IPS-20b (cell line): ENCODE measurements at regions not wholly inside any gene's neighbourhood (a gene's known extent, or its start where the extent isn't known, plus 50 kb on each side); places are given as distances from the start of the nearest gene placed in this dataset.
"Not testable (repeated sequence)": the region's sequence is repeated elsewhere in the genome, so short reads cannot be mapped to it uniquely, and the experiment has no call there.

Experiments
- H3K27ac ChIP-seq: one replicate; pipeline ENCODE4 v1.5.1; 2013; ENCODE audit warnings: low read length
- H3K27me3 ChIP-seq: 2 replicates; pipeline ENCODE4 v1.6.1; 2013; ENCODE audit warnings: mild to moderate bottlenecking, low read length, inconsistent platforms; ENCODE audit not compliant: insufficient read depth
- H3K36me3 ChIP-seq: 2 replicates; pipeline ENCODE4 v1.6.1; 2013; ENCODE audit warnings: low read depth, mild to moderate bottlenecking, inconsistent platforms, low read length, moderate library complexity; ENCODE audit not compliant: insufficient read depth
- H3K4me1 ChIP-seq: 2 replicates; pipeline ENCODE4 v1.6.1; 2013; ENCODE audit warnings: mild to moderate bottlenecking, control low read depth, inconsistent platforms, low read length, moderate library complexity; ENCODE audit not compliant: insufficient read depth
- H3K4me3 ChIP-seq: 2 replicates; pipeline ENCODE4 v1.5.1; 2013; ENCODE audit warnings: mild to moderate bottlenecking, low read length, inconsistent platforms
- H3K9ac ChIP-seq: 2 replicates; pipeline ENCODE4 v1.6.1; 2013; ENCODE audit warnings: low read depth, mild to moderate bottlenecking, inconsistent platforms, low read length, moderate library complexity
- H3K9me3 ChIP-seq: 2 replicates; pipeline ENCODE4 v1.6.1; 2013; ENCODE audit warnings: mild to moderate bottlenecking, low read depth, low read length, inconsistent platforms; ENCODE audit not compliant: insufficient read depth

GRCh38 chr7:16095171-16095950, 326.0 kb downstream of the CRPPA start:
- H3K36me3 ChIP-seq = no peaks in the 10 kb centered on the region
- no peak overlapping the region for H3K27ac ChIP-seq
- no peak overlapping the region for H3K9ac ChIP-seq
- H3K4me1 ChIP-seq = peaks cover 5% of the 10 kb centered on the region; the same call in 1 of the 2 replicates
- H3K9me3 ChIP-seq = no peaks in the 10 kb centered on the region
- H3K27me3 ChIP-seq = no peaks in the 10 kb centered on the region
- no peak overlapping the region for H3K4me3 ChIP-seq

GRCh38 chr7:16094651-16095050, 326.7 kb downstream of the CRPPA start:
- Histone ChIP-seq H3K27me3 (no peaks in the 10 kb centered on the region), H3K36me3 (no peaks in the 10 kb centered on the region), H3K4me1 (peaks cover 5% of the 10 kb centered on the region; the same call in 1 of the 2 replicates), H3K4me3 (no peak overlapping the region), H3K27ac (no peak overlapping the region), H3K9ac (no peak overlapping the region), H3K9me3 (no peaks in the 10 kb centered on the region)

- Histone ChIP-seq H3K4me3 (no peak overlapping the region), H3K9me3 (no peaks in the 10 kb centered on the region), H3K36me3 (no peaks in the 10 kb centered on the region), H3K9ac (no peak overlapping the region), H3K27me3 (no peaks in the 10 kb centered on the region), H3K4me1 (0 out of 2 replicates have a peak, but pooled peaks cover 5% of the 10 kb centered on the region), H3K27ac (no peak overlapping the region)
Observed at GRCh38 chr7:16092711-16093110, 328.6 kb downstream of the CRPPA start.

GRCh38 chr7:16091701-16092310, 329.5 kb downstream of the CRPPA start:
- no peak overlapping the region for H3K4me3 ChIP-seq
- H3K36me3 ChIP-seq = no peaks in the 10 kb centered on the region
- H3K4me1 ChIP-seq = 0 out of 2 replicates have a peak, but pooled peaks cover 5% of the 10 kb centered on the region
- no peaks in the 10 kb centered on the region for H3K9me3 ChIP-seq
- no peaks in the 10 kb centered on the region for H3K27me3 ChIP-seq
- H3K27ac ChIP-seq = no peak overlapping the region
- no peak overlapping the region for H3K9ac ChIP-seq

- Histone ChIP-seq H3K9ac (no peak overlapping the region), H3K9me3 (no peaks in the 10 kb centered on the region), H3K27me3 (no peaks in the 10 kb centered on the region), H3K27ac (no peak overlapping the region), H3K4me3 (no peak overlapping the region), H3K4me1 (no peaks in the 10 kb centered on the region), H3K36me3 (no peaks in the 10 kb centered on the region)
Observed at GRCh38 chr7:16089801-16090200, 331.5 kb downstream of the CRPPA start.

- Histone ChIP-seq H3K36me3 (no peaks in the 10 kb centered on the region), H3K9me3 (no peaks in the 10 kb centered on the region), H3K4me1 (no peaks in the 10 kb centered on the region), H3K4me3 (no peak overlapping the region), H3K27ac (no peak overlapping the region), H3K9ac (no peak overlapping the region), H3K27me3 (no peaks in the 10 kb centered on the region)
Observed at GRCh38 chr7:16089191-16089590, 332.1 kb downstream of the CRPPA start.

- H3K27me3 ChIP-seq = no peaks in the 10 kb centered on the region
- no peaks in the 10 kb centered on the region for H3K9me3 ChIP-seq
- no peak overlapping the region for H3K27ac ChIP-seq
- no peaks in the 10 kb centered on the region for H3K36me3 ChIP-seq
- no peak overlapping the region for H3K4me3 ChIP-seq
- no peak overlapping the region for H3K9ac ChIP-seq
- no peaks in the 10 kb centered on the region; the same call in 1 of the 2 replicates for H3K4me1 ChIP-seq
Observed at GRCh38 chr7:16086743-16087142, 334.6 kb downstream of the CRPPA start.

- H3K4me1 ChIP-seq, H3K27me3 ChIP-seq, H3K36me3 ChIP-seq, H3K27ac ChIP-seq, H3K9me3 ChIP-seq, H3K4me3 ChIP-seq, H3K9ac ChIP-seq: not testable (repeated sequence)
Observed at GRCh38 chr7:16085780-16086179, 335.6 kb downstream of the CRPPA start.

GRCh38 chr7:16084875-16085274, 336.5 kb downstream of the CRPPA start:
- no peaks in the 10 kb centered on the region; the same call in 1 of the 2 replicates for H3K4me1 ChIP-seq
- no peak overlapping the region for H3K4me3 ChIP-seq
- H3K36me3 ChIP-seq = no peaks in the 10 kb centered on the region
- H3K9ac ChIP-seq = no peak overlapping the region
- H3K27ac ChIP-seq = no peak overlapping the region
- no peaks in the 10 kb centered on the region for H3K27me3 ChIP-seq
- H3K9me3 ChIP-seq = no peaks in the 10 kb centered on the region

GRCh38 chr7:16084370-16084769, 337.0 kb downstream of the CRPPA start:
- no peak overlapping the region for H3K4me3 ChIP-seq
- no peak overlapping the region for H3K27ac ChIP-seq
- no peaks in the 10 kb centered on the region; the same call in 1 of the 2 replicates for H3K4me1 ChIP-seq

GRCh38 chr7:16083931-16084330, 337.4 kb downstream of the CRPPA start:
- Histone ChIP-seq H3K27ac (no peak overlapping the region), H3K36me3 (no peaks in the 10 kb centered on the region), H3K4me1 (no peaks in the 10 kb centered on the region; the same call in 1 of the 2 replicates), H3K9me3 (no peaks in the 10 kb centered on the region), H3K4me3 (no peak overlapping the region), H3K27me3 (no peaks in the 10 kb centered on the region), H3K9ac (no peak overlapping the region)

More at GRCh38 chr7:16084370-16084769, 337.0 kb downstream of the CRPPA start:
- Histone ChIP-seq H3K9me3 (no peaks in the 10 kb centered on the region), H3K36me3 (no peaks in the 10 kb centered on the region), H3K9ac (no peak overlapping the region), H3K27me3 (no peaks in the 10 kb centered on the region)

GRCh38 chr7:16080131-16080530, 341.2 kb downstream of the CRPPA start:
- Histone ChIP-seq H3K27ac (no peak overlapping the region), H3K4me3 (no peak overlapping the region), H3K4me1 (no peaks in the 10 kb centered on the region; the same call in 1 of the 2 replicates), H3K36me3 (no peaks in the 10 kb centered on the region), H3K9me3 (no peaks in the 10 kb centered on the region), H3K27me3 (no peaks in the 10 kb centered on the region), H3K9ac (no peak overlapping the region)
